Upper lobe of left lung (tissue), 4 donors: ENCODE measurements at regions not wholly inside any gene's neighbourhood (a gene's known extent, or its start where the extent isn't known, plus 50 kb on each side); places are given as distances from the start of the nearest gene placed in this dataset.

Experiments
- CTCF ChIP-seq, 6 experiments: fragments of 450-650 bp in 4 of 6; fragments of 200-600 bp in 2 of 6; sonication (generic) in 2 of 6; IDR thresholded peaks; one replicate each; pipeline ENCODE4 v1.5.1; 2016 to 2019; ENCODE audit warnings: antibody characterized with exemption in 6 of 6
- POLR2A ChIP-seq, 4 donors: fragments of 450-650 bp; IDR thresholded peaks; one replicate each; pipeline ENCODE4 v1.5.1; 2016 to 2017; ENCODE audit warnings: antibody characterized with exemption in 4 of 4, mild to moderate bottlenecking in 2 of 4
- POLR2AphosphoS5 ChIP-seq, 2 donors: sonication (generic); formaldehyde crosslinking; IDR thresholded peaks; one replicate each; pipeline ENCODE4 v1.5.1; 2017; ENCODE audit warnings: antibody characterized with exemption in 2 of 2

DNA sequence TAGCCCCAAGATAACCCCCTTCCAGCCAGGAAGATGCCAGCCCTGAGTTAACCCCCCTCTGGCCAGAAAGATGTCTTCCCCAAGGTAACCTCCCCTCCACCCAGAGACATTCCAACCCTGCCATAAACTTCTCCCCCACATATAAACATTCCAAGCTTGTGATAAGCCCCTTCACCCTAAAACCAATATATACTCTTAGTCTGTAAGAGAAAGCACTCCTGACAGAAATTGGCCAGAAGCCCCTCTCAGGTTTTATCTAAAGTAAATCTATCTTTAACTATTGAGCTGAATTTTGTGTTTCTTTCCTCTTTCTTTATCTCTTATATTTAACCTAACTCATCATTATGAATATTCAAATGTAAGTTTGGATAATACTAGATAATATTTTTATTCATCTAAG is 1775.8 kb upstream of the MIR17HG start:
- TF ChIP-seq POLR2AphosphoS5 (IDR thresholded peaks at IDR 0.05) (no peak), CTCF (IDR thresholded peaks at IDR 0.05) (no peak), POLR2A (IDR thresholded peaks at IDR 0.05) (no peak)
